Hematopoietic multipotent progenitor cell treated with erythropoietin and hydrocortisone succinate and interleukin-3 and kit ligand, for 4 days (in vitro differentiated cells): ENCODE measurements at regions not wholly inside any gene's neighbourhood (a gene's known extent, or its start where the extent isn't known, plus 50 kb on each side); places are given as distances from the start of the nearest gene placed in this dataset.
"Not testable (repeated sequence)": the region's sequence is repeated elsewhere in the genome, so short reads cannot be mapped to it uniquely, and the experiment has no call there.

Experiments
- DNase-seq: peaks from one replicate; pipeline ENCODE4 v3.0.0-alpha.2; 2015

DNA sequence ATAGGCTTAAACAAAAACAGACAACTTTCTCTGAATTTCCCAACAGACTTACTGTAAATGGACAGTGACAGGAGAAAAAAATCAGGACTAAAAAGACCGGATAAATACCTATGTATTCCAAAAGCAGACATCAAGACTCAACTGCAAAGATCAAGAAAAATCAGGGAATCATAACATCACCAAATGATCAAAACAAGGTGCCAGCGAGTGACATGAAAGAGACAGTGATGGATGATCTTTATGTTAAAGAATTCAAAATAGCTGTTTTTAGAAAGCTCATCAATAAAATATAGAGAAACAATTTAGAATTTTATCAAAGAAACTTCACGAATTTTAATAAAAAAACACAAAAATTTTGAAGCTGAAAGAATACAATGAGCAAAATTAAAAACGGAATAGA, 952.5 kb upstream of the ATXN7L3B start:
- DNase-seq: no peak

DNA sequence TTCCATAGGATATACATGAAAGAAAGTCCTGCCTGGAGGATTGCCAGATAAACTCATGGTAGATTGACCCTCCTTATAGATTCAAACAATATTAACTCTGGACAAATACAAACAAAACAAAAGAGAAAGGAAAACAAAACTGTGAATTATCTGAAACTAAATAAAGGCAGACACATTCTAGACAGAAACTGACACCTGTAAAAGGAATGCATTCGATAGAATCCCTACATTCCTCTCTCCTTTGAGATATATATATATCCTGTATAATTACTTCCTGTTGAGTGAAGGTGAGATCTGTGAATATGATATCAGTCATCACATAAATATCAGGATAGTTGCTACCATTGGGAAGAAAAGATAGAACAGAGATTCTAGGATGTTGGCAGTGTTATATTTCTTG, 948.4 kb upstream of the ATXN7L3B start:
- DNase-seq: no peak

DNA sequence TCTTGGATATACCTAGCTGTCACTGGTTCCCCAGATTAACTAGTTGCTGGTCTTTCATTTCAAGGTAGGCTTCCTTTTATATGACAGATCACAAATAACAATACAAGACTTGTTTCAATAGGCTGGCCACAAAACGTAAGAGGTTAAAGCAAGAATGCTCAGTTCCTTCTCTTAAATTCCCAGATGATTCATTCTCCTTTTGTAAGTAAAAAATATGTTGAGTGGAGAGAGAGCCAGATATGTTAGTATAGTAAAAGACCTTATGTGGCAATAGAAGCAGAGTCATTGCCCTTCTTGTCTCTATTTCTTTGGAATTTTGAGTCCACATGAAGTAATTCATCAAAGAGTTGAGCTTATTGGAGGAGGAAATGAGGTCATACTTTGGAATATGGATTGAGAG, 939.0 kb upstream of the ATXN7L3B start:
- no peak for DNase-seq

DNA sequence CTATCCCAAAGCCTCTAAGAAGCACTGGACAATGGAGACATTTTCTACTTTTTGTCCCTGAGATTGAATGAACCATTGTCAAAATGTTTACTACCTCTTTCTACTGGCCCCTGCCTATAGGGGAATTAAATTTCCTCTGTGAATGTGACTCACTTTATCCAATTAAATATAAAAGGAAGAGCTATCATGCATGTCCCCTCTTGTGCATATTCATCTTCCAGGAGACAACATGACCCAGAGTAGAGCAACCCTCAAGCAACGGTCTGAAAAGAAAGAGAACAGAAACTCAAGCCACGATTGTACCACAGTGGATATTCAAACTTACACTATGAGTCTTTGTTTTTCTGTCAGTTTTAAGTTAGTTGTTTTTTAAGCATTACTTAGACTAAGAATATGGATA, 938.4 kb upstream of the ATXN7L3B start:
- DNase-seq: no peak

DNA sequence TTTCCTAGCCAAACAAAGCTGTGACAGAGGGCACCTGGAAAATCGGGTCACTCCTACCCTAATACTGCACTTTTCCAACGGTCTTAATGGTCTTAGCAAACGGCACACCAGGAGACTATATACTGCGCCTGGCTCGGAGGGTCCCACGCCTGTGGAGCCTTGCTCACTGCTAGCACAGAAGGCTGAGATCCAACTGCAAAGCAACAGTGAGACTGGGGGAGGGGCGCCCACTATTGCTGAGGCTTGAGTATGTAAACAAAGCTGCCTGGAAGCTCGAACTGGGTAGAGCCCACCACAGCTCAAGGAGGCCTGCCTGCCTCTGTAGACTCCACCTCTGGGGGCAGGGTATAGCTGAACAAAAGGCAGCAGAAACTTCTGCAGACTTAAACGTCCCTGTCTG, 931.7 kb upstream of the ATXN7L3B start:
- not testable (repeated sequence) for DNase-seq

DNA sequence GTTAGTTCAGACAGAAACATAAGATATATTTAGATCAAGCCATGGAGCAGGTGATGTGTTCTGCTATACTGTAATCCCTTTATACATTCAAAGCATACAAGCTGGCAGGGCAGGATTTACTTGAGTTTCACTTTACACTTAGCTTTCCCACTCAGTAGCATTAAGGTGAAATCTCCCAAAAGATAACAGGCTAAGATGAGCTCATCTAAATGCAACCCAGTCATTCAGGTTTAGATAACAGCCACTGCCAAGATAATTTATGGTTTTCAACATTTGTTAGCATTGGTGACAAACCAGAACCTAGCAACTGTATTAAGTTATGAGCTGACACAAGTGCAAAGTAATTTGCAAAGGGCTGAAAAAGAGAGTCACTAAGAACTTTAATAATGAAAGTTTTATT, 925.1 kb upstream of the ATXN7L3B start:
- DNase-seq: no peak

DNA sequence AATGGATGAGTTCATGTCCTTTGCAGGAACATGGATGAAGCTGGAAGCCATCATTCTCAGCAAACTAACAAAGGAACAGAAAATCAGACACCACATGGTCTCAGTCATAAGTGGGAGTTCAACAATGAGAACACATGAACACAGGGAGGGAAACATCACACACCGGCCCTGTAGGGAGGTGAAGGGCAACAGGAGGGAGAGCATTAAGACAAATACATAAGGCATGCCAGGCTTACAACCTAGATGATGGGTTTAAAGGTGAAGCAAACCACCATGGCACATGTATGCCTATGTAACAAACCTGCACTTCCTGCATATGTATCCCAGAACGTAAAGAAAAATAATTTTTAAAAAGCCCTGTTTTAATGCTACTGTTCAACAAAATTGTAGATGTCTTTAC, 914.2 kb upstream of the ATXN7L3B start:
- DNase-seq: no peak

DNA sequence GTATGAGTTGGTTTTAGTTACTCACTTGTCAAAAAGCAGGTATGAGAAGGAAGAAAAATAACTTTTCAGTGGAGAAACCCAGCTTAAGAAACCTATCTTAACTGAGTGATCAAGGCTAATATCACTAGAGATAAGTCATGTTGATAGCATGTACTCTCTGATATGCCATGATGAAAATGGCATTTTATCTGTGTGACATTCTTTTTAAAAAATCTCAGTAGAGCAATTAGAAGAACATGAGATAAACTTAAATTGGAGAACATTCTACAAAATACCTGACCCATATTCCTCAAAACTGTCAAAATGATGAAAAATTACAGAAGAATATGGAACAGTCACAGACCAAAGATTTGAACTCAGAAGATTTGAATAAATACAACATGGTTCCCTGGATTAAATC, 912.4 kb upstream of the ATXN7L3B start:
- DNase-seq: no peak

DNA sequence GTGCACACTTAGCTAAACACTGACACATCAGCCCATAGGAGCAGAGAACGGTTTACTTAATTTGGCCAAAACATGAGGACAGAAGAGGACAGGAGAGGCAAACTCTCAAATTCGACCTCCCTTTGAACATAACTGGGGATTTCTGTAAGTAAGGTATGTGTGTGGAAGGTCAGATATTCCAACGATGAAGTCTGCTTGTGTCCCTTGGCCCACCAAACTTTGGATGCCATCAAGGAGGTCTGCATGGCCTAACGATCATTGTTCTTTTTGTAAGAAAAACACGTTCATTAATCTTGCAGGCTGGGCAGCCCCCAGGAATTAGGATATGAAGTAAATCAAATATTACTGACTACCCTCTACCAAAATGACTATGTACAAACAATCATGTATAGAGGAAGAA, 908.5 kb upstream of the ATXN7L3B start:
- no peak for DNase-seq

DNA sequence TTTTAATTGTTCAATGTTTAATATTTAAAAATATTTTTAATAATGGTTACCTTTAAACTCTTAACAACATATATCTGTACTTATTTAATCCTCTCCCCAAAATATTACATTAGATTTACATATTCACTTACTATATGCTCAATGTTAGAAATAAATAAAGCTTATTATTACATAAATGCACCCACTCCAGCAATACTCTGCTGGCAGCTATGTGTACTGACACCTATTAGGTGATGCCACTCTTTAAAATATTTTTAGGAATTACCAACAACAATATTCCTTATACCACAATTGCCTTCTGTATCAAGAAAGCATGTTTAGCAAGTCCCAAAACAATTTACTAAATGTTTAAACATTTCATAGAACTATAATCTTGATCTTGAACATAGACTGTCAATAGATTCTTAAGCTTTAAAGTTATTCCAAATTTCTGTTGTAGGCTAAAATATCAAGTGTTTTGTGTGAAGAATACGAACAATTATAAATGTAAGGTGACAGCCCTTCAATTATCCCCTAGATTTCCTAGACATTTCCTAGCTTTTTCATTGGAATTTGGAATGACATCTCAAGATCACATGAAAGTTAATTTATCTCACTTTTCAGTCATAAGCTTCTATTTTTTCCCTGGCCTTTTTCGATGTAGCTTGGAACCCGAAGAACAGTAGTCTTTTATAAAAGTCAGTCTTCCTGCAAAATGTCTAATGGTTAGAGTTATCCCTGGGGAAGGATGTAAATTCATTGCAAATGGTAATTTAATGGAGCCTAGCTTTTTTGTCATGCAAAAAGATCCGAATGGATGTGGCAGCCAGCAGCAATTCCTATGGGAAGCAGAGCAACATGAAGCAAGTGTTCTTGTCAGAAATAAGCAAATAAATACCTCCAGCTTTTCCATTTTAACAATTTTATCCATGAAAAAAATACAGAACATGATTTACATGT, 907.5 kb upstream of the ATXN7L3B start:
- no peak for DNase-seq

DNA sequence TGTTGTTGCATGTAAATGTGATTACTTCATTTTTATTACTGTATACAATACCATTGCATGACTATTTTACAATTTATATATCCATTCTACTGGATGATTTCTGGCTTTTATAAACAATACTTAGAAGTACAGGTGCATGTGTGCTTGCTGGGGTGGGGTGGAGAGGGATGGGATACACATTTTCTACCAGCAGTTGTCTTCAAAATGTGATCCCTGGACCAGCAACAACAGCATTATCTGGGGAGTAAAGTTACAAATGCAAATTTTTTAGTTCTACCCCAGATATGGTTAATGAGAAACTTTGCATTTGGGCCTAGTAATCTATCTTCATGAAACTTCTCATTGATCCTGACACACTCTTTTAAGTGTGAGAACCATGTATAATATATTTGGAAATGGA, 905.4 kb upstream of the ATXN7L3B start:
- DNase-seq: no peak

DNA sequence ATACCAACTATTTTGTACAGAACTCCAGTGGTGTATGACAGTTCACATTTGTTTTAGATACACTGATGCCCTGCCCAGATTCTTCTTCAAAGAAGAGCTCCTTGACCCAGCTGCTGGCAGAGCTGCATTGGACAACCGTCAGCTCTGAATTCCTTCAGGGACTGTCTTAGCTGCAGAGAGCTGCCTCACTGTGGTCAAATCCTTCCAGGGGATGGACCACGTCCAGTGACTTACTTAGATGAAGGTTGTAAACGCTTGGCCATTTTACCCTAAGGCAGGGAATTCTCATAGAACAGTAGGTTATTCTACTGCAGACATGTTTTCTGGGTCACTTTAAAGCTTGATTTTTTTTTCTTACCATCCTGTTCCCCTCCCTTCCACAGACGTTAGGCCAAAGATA, 905.0 kb upstream of the ATXN7L3B start:
- DNase-seq: no peak

DNA sequence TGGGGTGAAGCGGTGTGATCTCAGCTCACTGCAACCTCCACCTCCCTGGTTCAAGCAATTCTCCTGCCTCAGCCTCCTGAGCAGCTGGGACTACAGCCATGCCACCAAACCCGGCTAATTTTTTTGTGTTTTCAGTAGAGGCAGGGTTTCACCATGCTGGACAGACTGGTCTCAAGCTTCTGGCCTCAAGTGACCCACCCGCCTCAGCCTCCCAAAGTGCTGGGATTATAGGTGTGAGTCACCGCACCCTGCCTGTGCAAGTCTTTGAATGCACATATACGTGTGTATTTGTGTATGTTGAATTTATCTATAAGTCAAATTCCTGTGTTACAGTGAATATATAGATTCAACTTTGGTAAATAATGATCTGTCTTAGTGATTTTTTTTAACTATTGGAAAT, 898.2 kb upstream of the ATXN7L3B start:
- DNase-seq: not testable (repeated sequence)

DNA sequence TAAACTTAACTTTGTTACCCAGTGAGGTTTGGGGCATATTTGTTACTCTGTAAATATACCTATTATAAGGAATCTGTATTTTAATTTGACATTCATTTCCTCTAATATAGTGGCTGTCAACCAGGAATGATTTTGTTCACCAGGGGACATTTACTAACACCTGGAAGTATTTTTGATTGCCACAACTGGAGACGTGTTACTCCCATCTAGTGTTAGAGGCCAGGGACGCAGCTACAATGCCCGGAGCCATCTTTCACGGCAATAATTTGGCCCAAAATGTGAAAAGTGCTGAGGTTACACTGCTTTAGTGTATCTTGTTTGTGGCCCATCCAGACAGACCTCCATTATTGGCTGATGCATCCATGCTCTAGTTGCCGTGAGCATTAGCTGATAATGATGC, 881.3 kb upstream of the ATXN7L3B start:
- no peak for DNase-seq

DNA sequence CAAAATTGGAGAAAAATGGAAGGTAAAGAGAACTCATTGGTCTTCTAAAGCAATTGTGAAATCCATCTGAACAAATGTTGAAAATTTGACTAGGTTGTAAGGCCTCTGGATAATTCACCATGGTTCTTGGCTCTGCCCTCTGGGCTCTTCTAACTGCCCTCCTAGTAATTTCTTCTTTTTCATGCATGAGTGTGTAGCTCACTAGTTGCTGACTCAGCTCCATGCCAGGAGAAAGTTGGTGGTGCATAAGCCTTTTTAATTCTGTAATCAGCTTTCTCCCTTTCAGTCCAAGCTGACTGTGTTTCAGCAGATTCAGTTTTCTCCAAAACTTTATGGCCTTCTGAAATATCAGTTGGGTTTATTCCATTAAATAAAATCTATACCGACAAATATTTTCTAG, 877.8 kb upstream of the ATXN7L3B start:
- DNase-seq: no peak

DNA sequence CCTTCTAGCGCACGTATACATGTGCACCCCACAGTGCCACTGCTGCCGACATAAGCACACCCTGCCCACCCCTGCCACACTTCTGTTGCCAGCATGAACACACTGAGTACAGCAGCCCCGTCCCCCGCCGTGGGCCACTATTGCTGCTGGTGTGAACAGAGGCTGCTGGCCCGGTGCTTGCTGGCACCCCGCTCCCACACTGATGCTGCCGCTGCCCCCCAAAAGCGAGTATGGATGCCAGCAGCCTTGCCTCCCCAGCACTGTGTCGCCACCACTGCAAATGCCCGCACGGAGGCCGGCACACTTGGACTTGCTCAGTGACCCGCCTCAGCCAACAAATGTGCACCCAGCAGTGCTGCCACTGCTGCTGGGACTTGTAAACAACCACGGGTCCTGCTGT, 872.4 kb upstream of the ATXN7L3B start:
- DNase-seq: no peak

DNA sequence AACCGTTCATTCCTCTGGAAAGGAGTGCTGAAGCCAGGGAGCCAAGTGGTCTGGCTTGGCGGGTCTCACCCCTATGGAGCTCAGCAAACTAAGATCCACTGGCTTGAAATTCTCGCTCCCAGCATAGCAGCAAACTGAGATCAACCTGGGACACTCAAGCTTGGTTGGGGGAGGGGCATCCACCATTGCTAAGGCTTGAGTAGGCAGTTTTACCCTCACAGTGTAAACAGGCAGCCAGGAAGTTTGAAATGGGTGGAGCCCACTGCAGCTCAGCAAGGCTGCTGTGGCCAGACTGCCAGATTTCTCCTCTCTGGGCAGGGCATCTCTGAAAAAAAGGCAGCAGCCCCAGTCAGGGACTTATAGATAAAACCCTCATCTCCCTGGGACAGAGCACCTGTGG, 866.1 kb upstream of the ATXN7L3B start:
- not testable (repeated sequence) for DNase-seq

DNA sequence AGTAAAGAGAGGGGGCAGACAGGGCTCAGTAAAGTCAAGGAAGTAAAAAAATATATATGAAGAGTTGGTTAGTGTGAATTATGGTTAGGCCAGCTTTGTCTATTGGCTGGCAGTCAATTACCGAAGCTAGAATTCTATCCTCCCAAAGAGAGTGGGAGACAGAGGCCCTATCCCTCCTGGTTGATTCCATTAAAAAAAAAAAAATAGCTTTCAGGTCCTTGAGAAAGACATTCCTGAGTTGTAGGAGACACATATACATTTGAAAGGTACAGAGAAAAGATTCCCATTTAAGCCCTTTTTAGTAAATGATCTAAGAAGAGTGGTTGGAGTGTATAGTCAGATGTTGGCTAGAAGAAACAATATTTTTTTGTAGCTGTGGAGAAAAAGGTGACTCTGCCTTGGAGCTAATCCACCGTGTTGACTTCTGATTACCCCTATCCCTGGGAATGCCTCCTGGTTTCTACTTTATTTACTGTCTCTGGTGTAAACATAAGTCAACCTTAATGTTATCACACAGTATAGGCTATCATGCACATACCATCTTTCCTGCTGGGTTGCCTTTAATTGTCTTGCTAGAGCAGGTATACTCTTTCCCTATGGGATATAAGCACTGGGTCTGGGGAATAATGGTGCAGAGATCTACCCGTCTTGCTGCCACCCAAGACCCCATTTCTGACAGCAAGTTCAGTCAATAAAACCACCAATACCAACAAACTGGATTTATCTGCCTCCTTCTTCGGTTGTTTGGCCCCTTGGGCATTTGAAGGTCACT, 859.9 kb upstream of the ATXN7L3B start:
- no peak for DNase-seq

DNA sequence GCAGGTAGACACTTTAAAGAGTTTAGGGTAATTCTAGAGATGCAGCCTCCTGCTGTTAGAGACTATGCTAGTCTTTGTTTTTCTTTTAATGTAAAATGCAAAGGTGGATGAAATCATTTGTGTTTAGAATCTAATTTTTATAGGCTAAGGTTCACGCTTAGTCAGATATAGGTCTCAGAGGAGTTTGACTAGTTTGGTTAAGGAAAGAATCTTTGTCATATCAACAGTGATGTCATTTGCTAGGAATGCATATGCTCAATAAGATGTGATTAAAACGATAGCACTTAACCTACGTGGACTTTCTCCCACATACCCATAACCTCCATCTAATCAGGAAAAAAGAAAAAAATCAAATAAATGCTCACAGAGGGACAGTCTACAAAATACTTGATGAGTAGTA, 859.3 kb upstream of the ATXN7L3B start:
- DNase-seq: no peak

DNA sequence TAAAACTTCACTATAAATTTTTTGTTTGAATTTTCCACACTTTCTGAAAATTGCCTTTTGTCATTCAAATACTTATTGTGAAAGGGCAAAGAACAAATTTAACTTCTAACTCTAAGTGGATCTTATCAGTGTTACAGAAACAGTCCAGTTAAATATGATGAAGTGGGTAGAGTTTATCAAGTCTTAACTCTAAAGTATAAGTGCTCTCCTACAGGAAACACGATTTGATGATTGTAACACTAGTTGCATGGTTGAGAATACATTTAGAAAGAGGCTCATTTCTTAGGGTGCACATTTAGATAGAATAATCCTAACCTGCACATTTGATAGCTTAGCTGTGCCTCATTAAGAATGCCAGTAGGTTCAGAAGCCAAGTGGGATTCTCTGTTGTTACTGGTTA, 838.3 kb upstream of the ATXN7L3B start:
- no peak for DNase-seq

DNA sequence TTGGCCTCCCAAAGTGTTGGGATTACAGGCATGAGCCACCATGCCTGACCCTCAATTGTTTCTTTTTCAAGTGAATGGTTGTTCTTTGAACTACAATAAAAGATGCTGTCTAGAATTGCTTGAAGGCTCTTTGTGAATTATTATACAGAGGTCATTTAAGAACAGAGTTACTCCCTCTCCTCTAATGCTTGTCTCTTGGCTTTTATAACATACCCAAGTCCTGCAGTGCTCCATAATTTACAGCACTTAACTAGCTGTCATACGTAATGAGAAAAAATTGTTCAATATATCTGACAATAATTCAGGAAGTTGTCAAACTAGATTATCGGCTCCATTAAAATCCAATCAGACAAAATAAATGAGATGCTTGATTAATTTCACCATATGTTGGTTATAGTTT, 823.0 kb upstream of the ATXN7L3B start:
- DNase-seq: no peak

DNA sequence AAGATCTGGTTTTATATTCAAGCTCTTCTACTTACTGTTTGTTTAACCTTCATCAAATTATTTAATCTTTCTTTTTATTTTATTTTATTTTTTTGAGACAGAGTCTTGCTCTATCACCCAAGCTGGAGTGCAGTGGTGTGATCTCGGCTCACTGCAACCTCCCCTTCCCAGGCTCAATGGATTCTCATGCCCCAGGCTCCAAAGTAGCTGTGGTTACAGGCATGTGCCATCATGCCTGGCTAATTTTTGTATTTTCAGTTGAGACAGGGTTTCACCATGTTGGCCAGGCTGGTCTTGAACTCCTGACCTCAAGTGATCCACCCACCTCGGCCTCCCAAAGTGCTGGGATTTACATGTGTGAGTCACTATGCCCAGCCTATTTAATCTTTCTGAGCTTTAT, 821.5 kb upstream of the ATXN7L3B start:
- DNase-seq: not testable (repeated sequence)

DNA sequence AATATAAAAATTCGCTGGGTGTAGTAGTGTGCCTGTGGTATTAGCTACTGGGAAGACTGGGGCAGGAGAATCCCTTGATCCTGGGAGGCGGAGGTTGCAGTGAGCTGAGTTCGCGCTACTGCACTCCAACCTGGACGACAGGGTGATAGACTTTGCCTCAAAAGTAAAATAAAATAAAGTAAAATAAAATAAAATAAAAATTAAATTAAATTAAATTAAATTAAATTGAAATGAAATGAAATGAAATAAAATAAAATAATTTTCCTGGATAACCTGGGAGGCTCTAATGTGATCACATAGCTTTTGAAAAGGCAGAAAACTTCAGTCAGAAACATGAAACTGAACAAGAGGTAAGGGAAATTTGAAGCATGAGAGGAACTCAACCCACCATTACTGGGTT, 818.4 kb upstream of the ATXN7L3B start:
- no peak for DNase-seq

DNA sequence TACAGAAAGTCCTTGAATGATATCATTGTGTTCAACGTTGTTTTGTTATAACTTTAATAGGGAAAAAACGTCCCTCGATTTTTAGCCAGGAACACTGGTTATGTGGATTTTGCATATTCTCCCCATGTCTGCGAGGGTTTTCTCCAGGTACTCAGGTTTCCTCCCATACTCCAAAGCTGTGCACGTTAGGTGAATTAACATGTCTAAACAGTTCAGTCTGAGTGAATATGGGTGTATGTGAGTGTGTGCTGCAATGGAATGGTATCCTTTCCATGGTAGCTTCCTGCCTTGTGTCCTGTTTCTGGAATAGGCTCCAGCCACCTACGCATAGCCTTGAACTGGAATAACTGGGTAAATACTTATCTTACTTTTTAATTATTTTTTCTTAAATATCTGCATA, 810.8 kb upstream of the ATXN7L3B start:
- DNase-seq: no peak
